Testis (tissue), 2 donors: ENCODE measurements at regions not wholly inside any gene's neighbourhood (a gene's known extent, or its start where the extent isn't known, plus 50 kb on each side); places are given as distances from the start of the nearest gene placed in this dataset.

Source experiments
- DNase-seq: peaks from one replicate; pipeline ENCODE4 v3.0.0-alpha.2; 2019
- H3K27ac ChIP-seq, 2 donors: fragments of 200-600 bp; sonication (generic); one replicate each; pipeline ENCODE4 v1.5.1; 2019
- H3K27me3 ChIP-seq: fragments of 200-600 bp; sonication (generic); one replicate; pipeline ENCODE4 v1.5.1; 2019
- H3K36me3 ChIP-seq: fragments of 200-600 bp; sonication (generic); one replicate; pipeline ENCODE4 v1.5.1; 2017; ENCODE audit warnings: low read depth; ENCODE audit errors: missing control alignments
- H3K4me1 ChIP-seq: fragments of 200-600 bp; sonication (generic); one replicate; pipeline ENCODE4 v1.5.1; 2019
- H3K4me3 ChIP-seq, 2 donors: fragments of 200-600 bp; sonication (generic); one replicate each; pipeline ENCODE4 v1.5.1; 2017 to 2019
- H3K9me3 ChIP-seq: fragments of 200-600 bp; sonication (generic); one replicate; pipeline ENCODE4 v1.5.1; 2017
- CTCF ChIP-seq, 3 experiments: fragments of 450-650 bp in 2 of 3; fragments of 200-600 bp in 1 of 3; sonication (generic) in 1 of 3; IDR thresholded peaks; one replicate each; pipeline ENCODE4 v1.5.1; 2016 to 2019; ENCODE audit warnings: antibody characterized with exemption in 3 of 3, mild to moderate bottlenecking in 2 of 3, moderate library complexity in 1 of 3
- POLR2A ChIP-seq: fragments of 450-650 bp; IDR thresholded peaks from one replicate; pipeline ENCODE4 v1.6.1; 2017; ENCODE audit warnings: antibody characterized with exemption, mild to moderate bottlenecking, moderate library complexity
- WGBS, 2 donors: methylation state at CpG; one replicate each; pipeline ENCODE4 v1.1.5; 2018; 5-methylcytosine and 5-hydroxymethylcytosine counted together
- intact Hi-C: fragments of 100-400 bp; cut with DNase I; formaldehyde crosslinking; loops from one replicate; pipeline ENCODE4 v1.15.1; 2023; ENCODE audit warnings: low total_unique reads

- WGBS, 2 donors = 44 to 71% methylated on average over 3 of the region's 3 CpGs
- no peak for DNase-seq
- no peaks in the 10 kb centered on the region for H3K36me3 ChIP-seq
Measured at GRCh38 chrX:139304471-139304870, 226.1 kb upstream of the F9 start.

GRCh38 chrX:139299309-139299708 lies 231.2 kb upstream of the F9 start:
- intact Hi-C loops = no loop called here
- Histone ChIP-seq H3K9me3 (no peaks in the 10 kb centered on the region), H3K36me3 (no peaks in the 10 kb centered on the region), H3K4me1 (no peaks in the 10 kb centered on the region), H3K27ac (no peak overlapping the region), H3K4me3 (no peak overlapping the region), H3K27me3 (no peaks in the 10 kb centered on the region)
- TF ChIP-seq CTCF (IDR thresholded peaks at IDR 0.05) (no peak), POLR2A (no peak)
- no peak for DNase-seq

More at GRCh38 chrX:139304471-139304870, 226.1 kb upstream of the F9 start:
- intact Hi-C loops = no loop called here
- TF ChIP-seq POLR2A = no peak
- TF ChIP-seq CTCF (IDR thresholded peaks at IDR 0.05) = no peak
- no peaks in the 10 kb centered on the region for H3K27me3 ChIP-seq
- H3K4me3 ChIP-seq = no peak overlapping the region
- no peaks in the 10 kb centered on the region for H3K4me1 ChIP-seq
- H3K9me3 ChIP-seq = no peaks in the 10 kb centered on the region
- no peak overlapping the region for H3K27ac ChIP-seq

DNA sequence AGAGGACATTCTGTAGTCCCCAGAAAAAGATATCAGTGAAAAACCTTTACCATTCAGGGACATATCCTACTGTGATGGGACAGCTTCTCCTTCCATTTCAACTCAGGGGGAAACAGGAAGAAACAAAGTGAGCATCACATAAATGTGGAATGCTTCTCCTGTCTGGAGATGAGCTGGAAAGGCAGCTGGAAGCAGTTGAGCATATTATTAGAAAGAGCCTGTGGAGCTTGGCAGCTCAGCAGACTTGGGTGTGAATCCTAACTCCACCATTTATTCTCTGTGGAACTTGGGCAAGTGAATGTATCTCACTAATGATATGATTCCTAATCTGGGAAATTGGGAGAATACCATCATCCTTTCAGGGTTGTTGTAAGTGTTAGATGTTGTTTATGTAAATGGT lies 232.1 kb upstream of the F9 start:
- no peak for DNase-seq
- Histone ChIP-seq H3K4me1 (no peaks in the 10 kb centered on the region), H3K36me3 (no peaks in the 10 kb centered on the region), H3K27ac (no peak overlapping the region), H3K27me3 (no peaks in the 10 kb centered on the region), H3K9me3 (no peaks in the 10 kb centered on the region), H3K4me3 (no peak overlapping the region)
- TF ChIP-seq POLR2A (no peak), CTCF (IDR thresholded peaks at IDR 0.05) (no peak)
- intact Hi-C loops = no loop called here

DNA sequence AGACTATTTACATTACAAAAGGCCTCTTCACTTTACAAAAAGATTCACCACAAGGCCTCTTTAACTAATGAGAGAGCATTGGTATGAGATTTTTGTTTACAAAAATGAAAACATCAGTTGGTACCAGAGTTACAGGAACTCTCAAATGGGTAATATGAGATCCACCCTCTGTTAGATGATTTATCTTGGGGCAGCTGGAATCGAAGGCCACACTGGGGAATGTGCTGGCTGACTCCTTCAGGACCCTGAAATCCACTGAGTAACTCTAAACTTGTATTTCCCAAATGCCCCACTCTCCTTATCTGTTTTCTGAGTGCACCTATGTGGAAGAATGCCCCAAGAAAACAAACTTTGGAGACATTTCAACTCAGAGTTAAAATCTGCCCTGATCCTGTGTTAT lies 232.9 kb upstream of the F9 start:
- Histone ChIP-seq H3K27ac (no peak overlapping the region), H3K4me3 (no peak overlapping the region), H3K4me1 (no peaks in the 10 kb centered on the region), H3K9me3 (no peaks in the 10 kb centered on the region), H3K27me3 (no peaks in the 10 kb centered on the region), H3K36me3 (no peaks in the 10 kb centered on the region)
- intact Hi-C loops = no loop called here
- 54% methylated on average over 1 of the region's 1 CpG; no CpG with 5 or more reads in 1 of the 2 donors for WGBS, 2 donors
- DNase-seq = no peak
- TF ChIP-seq POLR2A = no peak
- no peak for TF ChIP-seq CTCF (IDR thresholded peaks at IDR 0.05)

GRCh38 chrX:139293991-139294390 lies 236.5 kb upstream of the F9 start:
- Histone ChIP-seq H3K4me3 (no peak overlapping the region), H3K27me3 (no peaks in the 10 kb centered on the region), H3K4me1 (no peaks in the 10 kb centered on the region), H3K36me3 (no peaks in the 10 kb centered on the region), H3K27ac (no peak overlapping the region), H3K9me3 (no peaks in the 10 kb centered on the region)
- WGBS, 2 donors = 87% methylated on average over 4 of the region's 4 CpGs
- intact Hi-C loops = no loop called here
- DNase-seq = no peak
- TF ChIP-seq POLR2A = no peak
- TF ChIP-seq CTCF (IDR thresholded peaks at IDR 0.05) = no peak
